KMS-11 (cell line): ENCODE measurements at regions not wholly inside any gene's neighbourhood (a gene's known extent, or its start where the extent isn't known, plus 50 kb on each side); places are given as distances from the start of the nearest gene placed in this dataset.

Source experiments
- H2AFZ ChIP-seq: fragments of 200-600 bp; sonication (generic); 2 replicates; pipeline ENCODE4 v1.6.1; 2016; ENCODE audit warnings: antibody characterized with exemption, mixed run types, low read depth
- H3K27ac ChIP-seq: fragments of 200-600 bp; sonication (generic); 2 replicates; pipeline ENCODE4 v1.6.1; 2016; ENCODE audit warnings: mild to moderate bottlenecking, mixed run types
- H3K27me3 ChIP-seq: fragments of 200-600 bp; sonication (generic); 2 replicates; pipeline ENCODE4 v1.6.1; 2017; ENCODE audit warnings: mild to moderate bottlenecking, low read depth, mixed run types, moderate library complexity; ENCODE audit not compliant: insufficient read depth
- H3K36me3 ChIP-seq: fragments of 200-600 bp; sonication (generic); 2 replicates; pipeline ENCODE4 v1.6.1; 2017; ENCODE audit warnings: mild to moderate bottlenecking, mixed run types; ENCODE audit not compliant: insufficient read depth
- H3K4me1 ChIP-seq: fragments of 200-600 bp; sonication (generic); 2 replicates; pipeline ENCODE4 v1.6.1; 2016; ENCODE audit warnings: mild to moderate bottlenecking, low read depth, mixed run types; ENCODE audit not compliant: poor library complexity, severe bottlenecking
- H3K4me2 ChIP-seq: fragments of 200-600 bp; sonication (generic); 2 replicates; pipeline ENCODE4 v1.7.0; 2016; ENCODE audit warnings: mild to moderate bottlenecking, mixed run types
- H3K4me3 ChIP-seq: fragments of 200-600 bp; sonication (generic); IDR thresholded peaks from 2 replicates; pipeline ENCODE4 v1.6.1; 2017; ENCODE audit warnings: low read depth, low read length, mixed read lengths; ENCODE audit not compliant: insufficient read depth
- H3K79me2 ChIP-seq: fragments of 200-600 bp; sonication (generic); 2 replicates; pipeline ENCODE4 v1.6.1; 2016; ENCODE audit warnings: low read depth, mixed run types; ENCODE audit not compliant: insufficient read depth
- H3K9ac ChIP-seq: fragments of 200-600 bp; sonication (generic); 2 replicates; pipeline ENCODE4 v1.6.1; 2016; ENCODE audit warnings: mild to moderate bottlenecking, mixed run types
- H4K20me1 ChIP-seq: fragments of 200-600 bp; sonication (generic); 2 replicates; pipeline ENCODE4 v1.6.1; 2016; ENCODE audit warnings: mild to moderate bottlenecking, mixed run types; ENCODE audit not compliant: insufficient read depth
- TF ChIP-seq, protein P1 (sequence below): fragments of 200-600 bp; sonication (generic); conservative IDR thresholded peaks from 2 replicates; pipeline ENCODE4 v1.6.1; 2017; ENCODE audit warnings: low read depth, mild to moderate bottlenecking, antibody characterized with exemption, low read length, moderate library complexity, mixed read lengths

DNA sequence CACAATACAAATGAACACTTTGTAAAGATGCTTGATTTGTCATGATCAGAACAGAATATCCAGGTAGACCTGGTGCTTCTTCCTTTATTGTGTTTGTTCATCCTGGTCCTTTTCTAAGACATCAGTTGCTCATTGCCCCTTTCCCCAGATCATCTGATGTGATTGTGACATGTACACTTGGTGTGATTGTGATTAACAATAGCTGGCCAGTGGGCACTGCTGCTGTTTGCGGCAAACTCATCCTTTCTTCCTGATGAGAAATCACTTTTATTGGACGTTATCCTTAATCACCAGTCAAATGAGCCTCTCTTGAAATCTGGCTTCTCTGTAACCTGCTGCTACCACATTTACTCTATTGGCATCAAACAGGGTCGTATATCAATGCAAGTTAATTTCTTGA is 135.1 kb downstream of the PCDH7 start:
- no peak overlapping the region for H3K27ac ChIP-seq
- no peak overlapping the region for H3K4me3 ChIP-seq
- H3K4me2 ChIP-seq: no peak overlapping the region
- H2AFZ ChIP-seq: no peak overlapping the region
- H3K9ac ChIP-seq: no peak overlapping the region
- H3K36me3 ChIP-seq: no peaks in the 10 kb centered on the region
- TF ChIP-seq, protein P1, sequence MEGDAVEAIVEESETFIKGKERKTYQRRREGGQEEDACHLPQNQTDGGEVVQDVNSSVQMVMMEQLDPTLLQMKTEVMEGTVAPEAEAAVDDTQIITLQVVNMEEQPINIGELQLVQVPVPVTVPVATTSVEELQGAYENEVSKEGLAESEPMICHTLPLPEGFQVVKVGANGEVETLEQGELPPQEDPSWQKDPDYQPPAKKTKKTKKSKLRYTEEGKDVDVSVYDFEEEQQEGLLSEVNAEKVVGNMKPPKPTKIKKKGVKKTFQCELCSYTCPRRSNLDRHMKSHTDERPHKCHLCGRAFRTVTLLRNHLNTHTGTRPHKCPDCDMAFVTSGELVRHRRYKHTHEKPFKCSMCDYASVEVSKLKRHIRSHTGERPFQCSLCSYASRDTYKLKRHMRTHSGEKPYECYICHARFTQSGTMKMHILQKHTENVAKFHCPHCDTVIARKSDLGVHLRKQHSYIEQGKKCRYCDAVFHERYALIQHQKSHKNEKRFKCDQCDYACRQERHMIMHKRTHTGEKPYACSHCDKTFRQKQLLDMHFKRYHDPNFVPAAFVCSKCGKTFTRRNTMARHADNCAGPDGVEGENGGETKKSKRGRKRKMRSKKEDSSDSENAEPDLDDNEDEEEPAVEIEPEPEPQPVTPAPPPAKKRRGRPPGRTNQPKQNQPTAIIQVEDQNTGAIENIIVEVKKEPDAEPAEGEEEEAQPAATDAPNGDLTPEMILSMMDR: no peak
- no peaks in the 10 kb centered on the region for H3K4me1 ChIP-seq
- H3K27me3 ChIP-seq: no peaks in the 10 kb centered on the region
- no peaks in the 10 kb centered on the region for H4K20me1 ChIP-seq
- H3K79me2 ChIP-seq: no peaks in the 10 kb centered on the region

DNA sequence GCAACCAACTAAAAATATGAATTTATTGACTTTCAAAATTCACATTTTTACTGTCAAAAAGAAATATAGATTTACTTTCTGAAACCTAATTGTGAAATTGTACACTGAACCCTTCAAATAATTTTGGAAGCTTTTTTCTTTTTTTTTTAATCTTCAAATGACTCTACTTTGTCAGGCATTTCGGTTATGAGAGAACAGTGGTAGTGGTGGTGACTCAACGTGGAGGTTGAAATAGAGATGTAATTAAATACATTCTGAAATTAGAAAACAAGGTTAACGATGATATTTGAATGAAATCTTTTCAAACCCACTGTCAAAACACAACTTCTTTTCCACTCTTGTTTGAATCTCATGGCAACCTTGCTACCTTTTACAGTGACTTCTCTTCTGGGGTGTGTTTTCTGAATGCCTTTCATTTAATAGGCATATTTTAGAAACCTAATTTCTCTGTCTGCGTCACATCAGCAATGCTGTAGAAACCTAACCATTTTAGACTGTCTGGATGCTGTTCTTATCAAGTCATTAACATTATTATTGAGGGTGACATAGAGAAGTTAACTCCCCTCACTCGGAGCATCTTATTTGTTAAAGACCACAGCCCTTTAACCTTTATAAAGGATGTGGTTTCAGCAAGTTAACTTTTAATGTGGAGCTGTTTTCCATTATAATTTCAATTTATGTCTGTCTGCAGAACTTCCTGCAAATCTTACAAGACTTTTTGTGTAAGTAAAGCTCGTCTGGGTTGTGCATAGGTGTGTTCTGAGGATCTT is 136.8 kb downstream of the PCDH7 start:
- H3K9ac ChIP-seq: no peak overlapping the region
- no peaks in the 10 kb centered on the region for H3K79me2 ChIP-seq
- H3K27ac ChIP-seq: no peak overlapping the region
- no peaks in the 10 kb centered on the region for H3K36me3 ChIP-seq
- H3K4me1 ChIP-seq: no peaks in the 10 kb centered on the region
- no peak overlapping the region for H2AFZ ChIP-seq
- no peak overlapping the region for H3K4me3 ChIP-seq
- H4K20me1 ChIP-seq: no peaks in the 10 kb centered on the region
- H3K4me2 ChIP-seq: no peak overlapping the region
- TF ChIP-seq, protein P1: no peak
- no peaks in the 10 kb centered on the region for H3K27me3 ChIP-seq

DNA sequence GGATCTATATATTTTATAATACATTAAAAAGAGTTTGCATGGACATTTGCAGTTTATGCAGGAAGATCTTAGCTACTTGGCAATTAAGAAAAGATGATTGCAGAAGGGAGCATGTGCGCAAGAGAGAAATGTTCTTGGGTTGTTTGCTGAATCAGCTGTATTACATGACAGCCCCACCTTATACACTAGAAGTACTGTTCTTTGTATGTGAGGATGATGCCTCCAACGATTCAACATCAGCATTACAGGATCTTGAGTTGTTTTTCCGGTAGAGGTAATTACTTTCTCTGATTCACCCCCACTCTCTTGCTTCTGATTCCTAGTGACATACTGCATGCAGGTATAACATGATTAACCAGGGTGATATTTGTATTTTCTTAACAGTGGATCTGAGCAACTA is 140.8 kb downstream of the PCDH7 start:
- no peak overlapping the region for H2AFZ ChIP-seq
- H3K79me2 ChIP-seq: no peaks in the 10 kb centered on the region
- no peaks in the 10 kb centered on the region for H4K20me1 ChIP-seq
- no peaks in the 10 kb centered on the region for H3K36me3 ChIP-seq
- no peaks in the 10 kb centered on the region for H3K27me3 ChIP-seq
- TF ChIP-seq, protein P1: no peak
- H3K27ac ChIP-seq: no peak overlapping the region
- H3K9ac ChIP-seq: no peak overlapping the region
- no peak overlapping the region for H3K4me3 ChIP-seq
- H3K4me2 ChIP-seq: no peak overlapping the region
- H3K4me1 ChIP-seq: no peaks in the 10 kb centered on the region

DNA sequence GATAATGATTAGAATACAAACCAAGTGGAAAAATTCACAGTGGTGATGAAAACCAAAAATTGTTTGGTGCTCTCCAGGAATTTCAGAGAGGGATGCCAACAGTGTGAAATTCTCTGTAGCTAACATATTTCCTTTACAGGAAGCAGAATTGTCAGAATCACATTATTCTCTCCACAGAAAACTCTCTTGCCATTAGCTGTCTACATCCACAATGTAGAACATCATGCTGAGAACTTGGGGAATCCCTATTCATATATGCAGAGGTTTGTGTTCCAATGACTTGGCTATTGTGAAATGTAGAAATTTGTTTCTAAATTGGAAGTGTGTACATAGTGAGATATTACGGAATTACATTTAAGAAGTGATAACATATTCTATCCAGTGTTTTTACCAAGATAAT is 142.0 kb downstream of the PCDH7 start:
- no peaks in the 10 kb centered on the region for H3K36me3 ChIP-seq
- no peak overlapping the region for H2AFZ ChIP-seq
- no peak overlapping the region for H3K4me3 ChIP-seq
- TF ChIP-seq, protein P1: no peak
- no peaks in the 10 kb centered on the region for H4K20me1 ChIP-seq
- no peaks in the 10 kb centered on the region for H3K79me2 ChIP-seq
- no peaks in the 10 kb centered on the region for H3K4me1 ChIP-seq
- H3K9ac ChIP-seq: no peak overlapping the region
- no peak overlapping the region for H3K27ac ChIP-seq
- no peak overlapping the region for H3K4me2 ChIP-seq
- H3K27me3 ChIP-seq: no peaks in the 10 kb centered on the region
